NAMALWA (cell line): ENCODE measurements at regions not wholly inside any gene's neighbourhood (a gene's known extent, or its start where the extent isn't known, plus 50 kb on each side); places are given as distances from the start of the nearest gene placed in this dataset.
"Not testable (repeated sequence)": the region's sequence is repeated elsewhere in the genome, so short reads cannot be mapped to it uniquely, and the experiment has no call there.

ENCODE experiments used
- DNase-seq: peaks from one replicate; pipeline ENCODE4 v3.0.0-alpha.2; 2015; ENCODE audit warnings: low spot score

DNA sequence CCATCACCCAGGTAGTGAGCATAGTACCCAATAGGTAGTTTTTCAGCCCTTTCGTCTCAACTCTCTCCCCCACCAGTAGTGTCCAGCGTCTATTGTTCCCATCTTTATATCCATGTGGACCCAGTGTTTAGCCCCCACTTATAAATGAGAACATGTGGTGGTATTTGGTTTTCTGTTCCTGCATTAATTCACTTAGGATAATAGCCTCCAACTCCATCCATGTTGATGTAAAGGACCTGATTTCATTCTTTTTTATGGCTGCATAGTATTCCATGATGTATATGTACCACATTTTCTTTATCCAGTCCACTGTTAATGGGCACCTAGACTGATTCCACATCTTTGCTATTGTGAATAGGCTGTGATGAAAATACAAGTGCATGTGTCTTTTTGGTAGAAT lies 51.3 kb downstream of the NACA2 start:
- not testable (repeated sequence) for DNase-seq

DNA sequence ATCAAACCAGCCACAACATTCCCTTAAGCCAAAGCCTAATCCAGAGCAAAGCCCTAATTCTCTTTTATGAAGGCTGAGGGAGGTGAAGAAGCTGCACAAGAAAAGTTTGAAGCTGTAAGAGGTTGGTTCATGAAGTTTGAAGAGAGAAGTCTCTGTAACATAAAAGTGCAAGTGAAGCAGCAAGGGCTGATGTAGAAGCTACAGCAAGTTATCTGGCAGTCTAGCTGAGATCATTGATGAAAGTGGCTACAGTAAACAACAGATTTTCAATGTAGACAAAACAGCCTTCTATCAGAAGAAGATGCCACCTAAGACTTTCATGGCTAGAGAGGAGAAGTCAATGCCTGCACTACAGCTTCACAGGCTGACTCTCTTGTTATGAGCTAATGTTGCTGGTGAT lies 52.5 kb downstream of the NACA2 start:
- no peak for DNase-seq

DNA sequence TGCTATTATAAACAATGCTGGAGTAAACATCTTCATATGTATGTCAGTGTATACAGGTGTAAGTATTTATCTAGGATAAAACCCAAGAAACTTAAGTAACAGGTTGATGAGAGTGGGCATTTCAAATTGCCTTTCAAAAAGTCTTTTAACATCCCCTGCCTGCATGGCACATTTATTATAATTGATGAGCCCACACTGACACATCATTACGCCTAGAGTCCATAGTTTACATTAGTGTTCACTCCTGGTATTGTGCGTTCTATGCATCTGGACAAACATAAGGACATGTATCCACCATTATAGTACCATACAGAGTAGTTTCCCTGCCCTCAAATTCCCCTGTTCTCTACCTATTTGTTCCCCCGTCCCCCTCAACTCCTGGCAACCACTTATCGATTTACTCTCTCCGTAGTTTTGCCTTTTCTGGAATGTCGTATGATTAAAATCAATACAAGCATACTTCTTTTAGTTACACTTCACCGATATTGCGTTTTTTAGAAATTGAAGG lies 53.7 kb downstream of the NACA2 start:
- no peak for DNase-seq

DNA sequence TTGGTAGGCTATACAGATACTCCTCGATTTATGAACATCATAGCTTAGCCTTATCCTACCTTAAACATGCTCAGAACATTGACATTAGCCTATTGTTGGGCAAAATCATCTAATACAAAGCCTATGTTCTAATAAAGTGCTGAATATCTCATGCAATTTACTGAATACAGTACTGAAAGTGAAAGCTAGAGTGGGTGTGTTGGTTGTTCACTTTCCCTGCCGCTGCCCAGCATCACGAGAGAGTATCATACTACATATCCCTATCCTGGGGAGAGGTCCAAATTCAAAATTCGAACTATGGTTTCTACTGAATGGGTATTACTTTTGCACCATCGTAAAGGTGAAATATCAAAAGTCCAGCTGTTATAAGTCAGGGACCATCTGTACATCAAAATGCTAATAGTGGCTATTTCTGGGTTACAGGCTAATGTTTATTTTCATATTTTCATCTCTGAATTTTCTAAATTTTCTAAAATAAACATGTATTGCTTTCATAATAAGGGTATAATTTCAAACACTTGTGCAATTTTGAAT lies 54.5 kb downstream of the NACA2 start:
- peak; percentile 33 for DNase-seq
